H1 (cell line): ENCODE measurements at regions not wholly inside any gene's neighbourhood (a gene's known extent, or its start where the extent isn't known, plus 50 kb on each side); places are given as distances from the start of the nearest gene placed in this dataset.

Source experiments
- BRCA1 ChIP-seq: IDR thresholded peaks from 2 replicates; pipeline ENCODE4 v1.6.1; 2012; ENCODE audit warnings: low read depth, low read length, improper control_type of control experiment
- CEBPB ChIP-seq: IDR thresholded peaks from 2 replicates; pipeline ENCODE4 v1.6.1; 2012; ENCODE audit warnings: low read depth, low read length
- CREB1 ChIP-seq: IDR thresholded peaks from 2 replicates; pipeline ENCODE4 v1.6.1; 2012; ENCODE audit warnings: inconsistent platforms
- EZH2 ChIP-seq: fragments of 200-600 bp; sonication (generic); IDR thresholded peaks from 2 replicates; pipeline ENCODE4 v1.7.1; 2012; ENCODE audit warnings: low read depth, mild to moderate bottlenecking, moderate library complexity, low read length, inconsistent platforms; ENCODE audit not compliant: severe bottlenecking
- MAFK ChIP-seq: IDR thresholded peaks from 2 replicates; pipeline ENCODE4 v1.6.1; 2012; ENCODE audit warnings: low read depth, mild to moderate bottlenecking, improper control_type of control experiment, low read length
- POLR2A ChIP-seq, 2 experiments: IDR thresholded peaks; 1 replicate in 1 of 2; 2 replicates in 1 of 2; pipeline ENCODE4 v1.6.1; 2011; ENCODE audit warnings: low read depth in 2 of 2, low read length in 2 of 2, mild to moderate bottlenecking in 2 of 2; ENCODE audit errors: control extremely low read depth in 1 of 2
- SAP30 ChIP-seq: fragments of 300-600 bp; sonication (generic); IDR thresholded peaks from 2 replicates; pipeline ENCODE4 v1.7.1; 2012; ENCODE audit warnings: low read length, moderate library complexity, mild to moderate bottlenecking, inconsistent platforms; ENCODE audit not compliant: insufficient read depth, insufficient replicate concordance
- SP1 ChIP-seq: IDR thresholded peaks from 2 replicates; pipeline ENCODE4 v1.6.1; 2011; ENCODE audit warnings: low read depth, low read length
- TCF12 ChIP-seq: IDR thresholded peaks from 2 replicates; pipeline ENCODE4 v1.6.1; 2011; ENCODE audit warnings: low read depth, mild to moderate bottlenecking, low read length
- ZNF274 ChIP-seq: IDR thresholded peaks from 2 replicates; pipeline ENCODE4 v1.7.0; 2012; ENCODE audit warnings: low read length, borderline replicate concordance; ENCODE audit errors: extremely low read depth
- TF ChIP-seq, protein P1 (sequence below), 3 experiments: IDR thresholded peaks; 1 replicate in 2 of 3; 2 replicates in 1 of 3; pipeline versions ENCODE4 v1.5.1 to v1.6.1; 2011; ENCODE audit warnings: low read length in 3 of 3, mild to moderate bottlenecking in 3 of 3, inconsistent platforms in 2 of 3, low read depth in 1 of 3, moderate library complexity in 1 of 3; ENCODE audit not compliant: insufficient read depth in 1 of 3; ENCODE audit errors: control extremely low read depth in 1 of 3

DNA sequence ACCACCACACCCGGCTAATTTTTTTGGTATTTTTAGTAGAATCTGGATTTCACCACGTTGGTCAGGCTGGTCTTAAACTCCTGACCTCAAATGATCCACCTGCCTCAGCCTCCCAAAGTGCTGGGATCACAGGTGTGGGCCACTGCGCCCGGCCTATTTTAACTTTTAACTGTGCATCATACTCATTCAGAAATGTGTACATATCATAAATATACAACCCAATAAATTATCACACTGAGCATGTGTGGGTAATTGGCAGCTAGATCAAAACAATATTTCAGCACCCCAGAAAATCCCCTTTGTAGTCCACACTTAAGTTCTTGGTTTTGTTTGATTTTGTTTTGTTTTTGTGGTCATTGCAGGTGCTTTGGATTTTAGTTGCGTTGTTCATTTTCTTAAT, 228.9 kb upstream of the ZNF217 start:
- TF ChIP-seq MAFK (no peak), SAP30 (no peak), ZNF274 (no peak), SP1 (no peak), CREB1 (no peak), EZH2 (no peak), TCF12 (no peak), POLR2A (IDR thresholded peaks at IDR 0.05; ENCODE audit: control extremely low read depth in 1 of 2, low read depth in 2 of 2, low read length in 2 of 2) (no peak), CEBPB (no peak), BRCA1 (no peak)
- TF ChIP-seq, protein P1, sequence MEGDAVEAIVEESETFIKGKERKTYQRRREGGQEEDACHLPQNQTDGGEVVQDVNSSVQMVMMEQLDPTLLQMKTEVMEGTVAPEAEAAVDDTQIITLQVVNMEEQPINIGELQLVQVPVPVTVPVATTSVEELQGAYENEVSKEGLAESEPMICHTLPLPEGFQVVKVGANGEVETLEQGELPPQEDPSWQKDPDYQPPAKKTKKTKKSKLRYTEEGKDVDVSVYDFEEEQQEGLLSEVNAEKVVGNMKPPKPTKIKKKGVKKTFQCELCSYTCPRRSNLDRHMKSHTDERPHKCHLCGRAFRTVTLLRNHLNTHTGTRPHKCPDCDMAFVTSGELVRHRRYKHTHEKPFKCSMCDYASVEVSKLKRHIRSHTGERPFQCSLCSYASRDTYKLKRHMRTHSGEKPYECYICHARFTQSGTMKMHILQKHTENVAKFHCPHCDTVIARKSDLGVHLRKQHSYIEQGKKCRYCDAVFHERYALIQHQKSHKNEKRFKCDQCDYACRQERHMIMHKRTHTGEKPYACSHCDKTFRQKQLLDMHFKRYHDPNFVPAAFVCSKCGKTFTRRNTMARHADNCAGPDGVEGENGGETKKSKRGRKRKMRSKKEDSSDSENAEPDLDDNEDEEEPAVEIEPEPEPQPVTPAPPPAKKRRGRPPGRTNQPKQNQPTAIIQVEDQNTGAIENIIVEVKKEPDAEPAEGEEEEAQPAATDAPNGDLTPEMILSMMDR (IDR thresholded peaks at IDR 0.05; ENCODE audit: control extremely low read depth in 1 of 3, insufficient read depth in 1 of 3, low read depth in 1 of 3, low read length in 3 of 3), result no peak
